ENCODE measurements at regions not wholly inside any gene's neighbourhood (a gene's known extent, or its start where the extent isn't known, plus 50 kb on each side); places are given as distances from the start of the nearest gene placed in this dataset.
A peak's percentile ranks its signal among the peaks of the same experiment; 100 is the strongest.

GRCh38 chr3:174618368-174619080, 240.6 kb upstream of the NAALADL2 start:
- DNase-seq (ENCODE audit: low spot score) (no peak), ATAC-seq (peak; percentile 69)
- intact Hi-C loops (cut with DNase I): no loop called here

- intact Hi-C loops (cut with DNase I): no loop called here
- DNase-seq (ENCODE audit: low spot score): no peak
- no peak for ATAC-seq
Observed at GRCh38 chr3:174619239-174619638, 239.9 kb upstream of the NAALADL2 start.

GRCh38 chr3:174620138-174620537, 239.0 kb upstream of the NAALADL2 start:
- DNase-seq (ENCODE audit: low spot score): no peak
- ATAC-seq: no peak
- intact Hi-C loops (cut with DNase I): no loop called here

- intact Hi-C loops (cut with DNase I): no loop called here
- DNase-seq (ENCODE audit: low spot score) (no peak), ATAC-seq (no peak)
Observed at GRCh38 chr3:174620855-174621472, 238.2 kb upstream of the NAALADL2 start.

GRCh38 chr3:174633342-174633741, 225.8 kb upstream of the NAALADL2 start:
- intact Hi-C loops (cut with DNase I): no loop called here
- ATAC-seq (no peak), DNase-seq (ENCODE audit: low spot score) (no peak)

- DNase-seq (ENCODE audit: low spot score) (no peak), ATAC-seq (no peak)
- intact Hi-C loops (cut with DNase I): no loop called here
Observed at GRCh38 chr3:174636451-174636850, 222.7 kb upstream of the NAALADL2 start.

GRCh38 chr3:174639406-174639805, 219.7 kb upstream of the NAALADL2 start:
- intact Hi-C loops (cut with DNase I): no loop called here
- DNase-seq (ENCODE audit: low spot score): no peak
- ATAC-seq: no peak

- DNase-seq (ENCODE audit: low spot score) (no peak), ATAC-seq (no peak)
- intact Hi-C loops (cut with DNase I): no loop called here
Observed at GRCh38 chr3:174639970-174640369, 219.2 kb upstream of the NAALADL2 start.

GRCh38 chr3:174640932-174641331, 218.2 kb upstream of the NAALADL2 start:
- ATAC-seq (no peak), DNase-seq (ENCODE audit: low spot score) (no peak)
- intact Hi-C loops (cut with DNase I): no loop called here

GRCh38 chr3:174644287-174644686, 214.8 kb upstream of the NAALADL2 start:
- DNase-seq (ENCODE audit: low spot score) (no peak), ATAC-seq (no peak)
- intact Hi-C loops (cut with DNase I): no loop called here

GRCh38 chr3:174651951-174652350, 207.2 kb upstream of the NAALADL2 start:
- ATAC-seq: no peak
- intact Hi-C loops (cut with DNase I): no loop called here
- DNase-seq (ENCODE audit: low spot score): no peak

- intact Hi-C loops (cut with DNase I): no loop called here
- ATAC-seq: no peak
- DNase-seq (ENCODE audit: low spot score): no peak
Observed at GRCh38 chr3:174659511-174659910, 199.6 kb upstream of the NAALADL2 start.

GRCh38 chr3:174662653-174663052, 196.5 kb upstream of the NAALADL2 start:
- intact Hi-C loops (cut with DNase I): loop anchor here (5.0 kb wide), 1 partner anchor 1830 kb away; no protein-coding TSS in a partner anchor

GRCh38 chr3:174667386-174667785, 191.7 kb upstream of the NAALADL2 start:
- ATAC-seq: no peak
- no peak for DNase-seq (ENCODE audit: low spot score)
- intact Hi-C loops (cut with DNase I): no loop called here

More at GRCh38 chr3:174662653-174663052, 196.5 kb upstream of the NAALADL2 start:
- no peak for ATAC-seq
- DNase-seq (ENCODE audit: low spot score): no peak

- intact Hi-C loops (cut with DNase I): no loop called here
- DNase-seq (ENCODE audit: low spot score): no peak
- ATAC-seq: no peak
Observed at GRCh38 chr3:174675406-174675805, 183.7 kb upstream of the NAALADL2 start.

GRCh38 chr3:174681784-174682183, 177.3 kb upstream of the NAALADL2 start:
- no peak for DNase-seq (ENCODE audit: low spot score)
- ATAC-seq: peak; percentile 17
- intact Hi-C loops (cut with DNase I): no loop called here

- no peak for DNase-seq (ENCODE audit: low spot score)
- intact Hi-C loops (cut with DNase I): no loop called here
- ATAC-seq: no peak
Observed at GRCh38 chr3:174685796-174686195, 173.3 kb upstream of the NAALADL2 start.

- intact Hi-C loops (cut with DNase I): no loop called here
- no peak for ATAC-seq
- no peak for DNase-seq (ENCODE audit: low spot score)
Observed at GRCh38 chr3:174697310-174697709, 161.8 kb upstream of the NAALADL2 start.

- ATAC-seq (no peak), DNase-seq (ENCODE audit: low spot score) (no peak)
- intact Hi-C loops (cut with DNase I): no loop called here
Observed at GRCh38 chr3:174700736-174701135, 158.4 kb upstream of the NAALADL2 start.

GRCh38 chr3:174710612-174711011, 148.5 kb upstream of the NAALADL2 start:
- intact Hi-C loops (cut with DNase I): loop anchor here (2.0 kb wide), 1 partner anchor 46 kb away; no protein-coding TSS in a partner anchor
- ATAC-seq (no peak), DNase-seq (ENCODE audit: low spot score) (no peak)

- DNase-seq (ENCODE audit: low spot score): no peak
- intact Hi-C loops (cut with DNase I): no loop called here
- ATAC-seq: no peak
Observed at GRCh38 chr3:174715386-174715785, 143.7 kb upstream of the NAALADL2 start.
